Panc1 (cell line): ENCODE measurements at regions not wholly inside any gene's neighbourhood (a gene's known extent, or its start where the extent isn't known, plus 50 kb on each side); places are given as distances from the start of the nearest gene placed in this dataset.
"Not testable (repeated sequence)": the region's sequence is repeated elsewhere in the genome, so short reads cannot be mapped to it uniquely, and the experiment has no call there.

Experiments used
- ATAC-seq: fragments of 200-7000 bp; cut with Tn5 transposase; 2 replicates; pipeline ENCODE4 v1.9.1; 2020; ENCODE audit warnings: mild to moderate bottlenecking, moderate library complexity
- BruUV-seq: library from RNA; stranded (reverse); fragments of 400-500 nt; replicated peaks from 2 replicates; lab custom pipeline; 2021; lab: Mats Ljungman, UMichigan
- CTCF ChIA-PET: fragments of 300-600 bp; sonication (Branson Sonifier 250); formaldehyde crosslinking; loops from one replicate; lab custom pipeline; 2022; ENCODE audit warnings: antibody characterized with exemption; lab: Charles Lee
- POLR2A ChIA-PET: fragments of 300-600 bp; sonication (Branson Sonifier 250); formaldehyde crosslinking; loops from one replicate; lab custom pipeline; 2022; ENCODE audit warnings: antibody characterized with exemption; lab: Charles Lee
- DNase-seq: peaks from one replicate; pipeline ENCODE4 v3.0.0-alpha.2; 2010; ENCODE audit warnings: low read depth, low spot score
- H3K27ac ChIP-seq: 2 replicates; pipeline ENCODE4 v1.5.1; 2011; ENCODE audit warnings: mild to moderate bottlenecking, low read length, inconsistent platforms
- H3K27me3 ChIP-seq: fragments of 200-500 bp; sonication (Bioruptor generic); 2 replicates; pipeline ENCODE4 v1.6.0; 2014; ENCODE audit warnings: low read length, inconsistent platforms; ENCODE audit not compliant: control insufficient read depth, insufficient read depth
- H3K36me3 ChIP-seq: fragments of 200-500 bp; sonication (Bioruptor generic); 2 replicates; pipeline ENCODE4 v1.5.1; 2014; ENCODE audit warnings: inconsistent platforms, mild to moderate bottlenecking, low read length, moderate library complexity; ENCODE audit not compliant: control insufficient read depth, insufficient read depth
- H3K4me1 ChIP-seq: 2 replicates; pipeline ENCODE4 v1.5.1; 2011; ENCODE audit warnings: inconsistent platforms, mild to moderate bottlenecking, low read length, moderate library complexity; ENCODE audit not compliant: control insufficient read depth, insufficient read depth
- H3K4me3 ChIP-seq, 2 experiments: 2 replicates each; pipeline ENCODE4 v1.5.1; 2011 to 2012; ENCODE audit warnings: low read depth in 2 of 2, low read length in 2 of 2, mild to moderate bottlenecking in 2 of 2, inconsistent platforms in 1 of 2, moderate library complexity in 1 of 2
- H3K9me3 ChIP-seq: fragments of 200-500 bp; sonication (Bioruptor generic); 2 replicates; pipeline ENCODE4 v1.5.1; 2014; ENCODE audit warnings: low read depth, mild to moderate bottlenecking, inconsistent platforms, low read length, moderate library complexity; ENCODE audit not compliant: control insufficient read depth, insufficient read depth
- CTCF ChIP-seq: fragments of 450-650 bp; IDR thresholded peaks from 2 replicates; pipeline ENCODE4 v1.5.1; 2017; ENCODE audit warnings: mild to moderate bottlenecking
- POLR2AphosphoS5 ChIP-seq: IDR thresholded peaks from 2 replicates; pipeline ENCODE4 v1.6.1; 2012; ENCODE audit warnings: mild to moderate bottlenecking, low read depth, low read length, moderate library complexity
- REST ChIP-seq, 2 experiments: IDR thresholded peaks; 2 replicates each; pipeline ENCODE4 v1.6.1; 2011 to 2012; ENCODE audit warnings: low read depth in 2 of 2, control low read depth in 1 of 2, low read length in 1 of 2, mild to moderate bottlenecking in 1 of 2, moderate library complexity in 1 of 2; ENCODE audit not compliant: insufficient read depth in 1 of 2
- SIN3A ChIP-seq: IDR thresholded peaks from 2 replicates; pipeline ENCODE4 v1.6.1; 2012; ENCODE audit warnings: low read depth, mild to moderate bottlenecking, low read length, moderate library complexity, borderline replicate concordance; ENCODE audit not compliant: insufficient read depth
- TCF7L2 ChIP-seq: IDR thresholded peaks from 2 replicates; pipeline ENCODE4 v1.6.1; 2011; ENCODE audit warnings: mild to moderate bottlenecking, low read depth, low read length, inconsistent platforms
- in situ Hi-C: cut with HindIII; loops from 2 replicates; pipeline ENCODE4 v1.10.0; 2016; ENCODE audit warnings: low sequenced_read_pairs, low pct_unique_long_range_greater_than_20kb
- intact Hi-C: fragments of 100-400 bp; cut with micrococcal nuclease; formaldehyde crosslinking; loops from one replicate; pipeline ENCODE4 v1.10.0; 2022; ENCODE audit not compliant: unreplicated experiment

- peak overlapping the region in 1 of 2 experiments; percentile 1; a peak in 1 of 4 replicates for H3K4me3 ChIP-seq
- in situ Hi-C loops (no loop called here), intact Hi-C loops (no loop called here)
- H3K27me3 ChIP-seq, result no peaks in the 10 kb centered on the region
- H3K4me1 ChIP-seq, result no peaks in the 10 kb centered on the region
- ATAC-seq, result peak; percentile 65
- BruUV-seq, result no TSS peak
- 0 out of 2 replicates have a peak, but pooled peaks cover 4% of the 10 kb centered on the region for H3K9me3 ChIP-seq
- no peaks in the 10 kb centered on the region for H3K36me3 ChIP-seq
- ChIA-PET CTCF (no interaction called here), POLR2A (no interaction called here)
- no peak overlapping the region for H3K27ac ChIP-seq
- DNase-seq, result no peak
- no peak for TF ChIP-seq SIN3A
- no peak for TF ChIP-seq POLR2AphosphoS5
- no peak for TF ChIP-seq REST (IDR thresholded peaks at IDR 0.05; ENCODE audit: insufficient read depth in 1 of 2, low read depth in 2 of 2, low read length in 1 of 2)
These were observed 126.8 kb upstream of the CACNA1A start for GRCh38 chr19:13633109-13633508.

GRCh38 chr19:13632164-13632563 is 125.9 kb upstream of the CACNA1A start:
- intact Hi-C loops, H3K27ac ChIP-seq, H3K4me1 ChIP-seq, in situ Hi-C loops, DNase-seq, POLR2A ChIA-PET, H3K27me3 ChIP-seq, CTCF ChIA-PET, H3K9me3 ChIP-seq, BruUV-seq, H3K36me3 ChIP-seq, ATAC-seq, H3K4me3 ChIP-seq: not testable (repeated sequence)

- 0 out of 2 replicates have a peak, but pooled peaks cover 4% of the 10 kb centered on the region for H3K9me3 ChIP-seq
- no peaks in the 10 kb centered on the region for H3K4me1 ChIP-seq
- no peak overlapping the region for H3K27ac ChIP-seq
- no TSS peak for BruUV-seq
- H3K27me3 ChIP-seq, result no peaks in the 10 kb centered on the region
- H3K4me3 ChIP-seq, result no peak overlapping the region
- TF ChIP-seq SIN3A (no peak), POLR2AphosphoS5 (no peak), TCF7L2 (no peak), CTCF (no peak), REST (IDR thresholded peaks at IDR 0.05; ENCODE audit: insufficient read depth in 1 of 2, low read depth in 2 of 2, low read length in 1 of 2) (no peak)
- no peaks in the 10 kb centered on the region for H3K36me3 ChIP-seq
- no peak for ATAC-seq
- DNase-seq, result no peak
- in situ Hi-C loops (no loop called here), intact Hi-C loops (no loop called here)
- ChIA-PET POLR2A (no interaction called here), CTCF (interaction anchor here (0.5 kb wide), 1 partner anchor 42 kb away, joined by 4 read pairs; no protein-coding TSS in a partner anchor)
These were observed 123.5 kb upstream of the CACNA1A start for GRCh38 chr19:13629687-13630357.
